HG03280 (cell line): ENCODE measurements at regions not wholly inside any gene's neighbourhood (a gene's known extent, or its start where the extent isn't known, plus 50 kb on each side); places are given as distances from the start of the nearest gene placed in this dataset.
"Not testable (repeated sequence)": the region's sequence is repeated elsewhere in the genome, so short reads cannot be mapped to it uniquely, and the experiment has no call there.

ENCODE experiments used
- ATAC-seq: cut with Tn5 transposase; IDR thresholded peaks from one replicate; pipeline ENCODE4 v1.9.1; 2021; ENCODE audit warnings: mild to moderate bottlenecking, moderate library complexity; ENCODE audit not compliant: unreplicated experiment

DNA sequence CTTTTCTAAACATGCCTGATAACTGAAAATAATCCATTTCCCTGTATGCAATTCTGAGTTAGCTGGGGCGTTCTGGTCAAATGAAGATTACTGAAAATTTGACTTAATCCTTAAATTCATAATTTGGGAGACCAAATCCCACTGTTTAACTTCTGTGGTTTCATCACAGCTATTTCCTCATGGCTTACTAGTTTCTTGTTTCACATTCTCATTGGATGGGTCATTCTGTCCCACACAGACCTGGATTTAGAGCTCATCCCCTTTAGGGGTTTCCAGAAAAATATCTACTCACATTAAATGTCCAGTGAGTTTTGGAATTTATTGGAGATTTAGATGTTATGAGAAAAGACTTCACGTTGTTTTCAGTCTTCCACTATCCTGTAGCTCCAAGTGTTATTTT, 709.3 kb upstream of the KLHL1 start:
- ATAC-seq, result no peak

DNA sequence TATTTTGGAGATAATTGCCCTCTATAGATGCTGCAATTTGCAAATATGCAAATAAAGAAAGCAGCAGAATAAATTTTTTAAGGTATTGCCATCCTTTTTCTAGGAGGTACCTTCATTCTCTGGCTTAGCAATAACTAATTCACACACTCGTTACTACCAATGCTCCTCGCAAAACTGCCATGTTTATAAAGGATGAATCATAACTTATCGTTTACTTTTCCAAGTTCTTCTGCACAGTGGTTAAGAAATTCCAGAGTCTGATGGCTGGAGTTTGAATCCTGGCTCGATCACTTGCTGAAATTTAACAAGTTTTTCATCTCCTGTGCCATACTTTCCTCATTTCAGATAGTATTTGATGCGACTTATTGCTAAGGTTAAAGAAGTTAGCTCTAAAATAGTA, 708.6 kb upstream of the KLHL1 start:
- no peak for ATAC-seq

DNA sequence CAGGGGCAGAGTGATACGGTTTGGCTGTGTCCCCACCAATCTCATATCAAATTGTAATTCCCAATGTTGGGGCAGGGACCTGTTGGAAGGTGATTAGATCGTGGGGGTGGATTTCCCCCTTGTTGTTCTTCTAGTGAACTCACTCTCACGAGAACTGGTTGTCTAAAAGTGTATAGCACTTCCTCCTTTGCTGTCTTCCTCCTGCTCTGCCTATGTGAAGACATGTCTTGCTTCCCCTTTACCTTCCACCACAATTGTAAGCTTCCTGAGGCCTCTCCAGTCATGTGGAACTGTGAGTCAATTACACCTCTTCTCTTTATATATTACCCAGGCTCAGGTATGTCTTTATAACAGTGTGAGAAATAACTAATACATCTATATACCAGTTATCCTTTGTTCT, 706.4 kb upstream of the KLHL1 start:
- ATAC-seq, result no peak

GRCh38 chr13:70812481-70812880, 704.2 kb upstream of the KLHL1 start:
- ATAC-seq, result no peak

DNA sequence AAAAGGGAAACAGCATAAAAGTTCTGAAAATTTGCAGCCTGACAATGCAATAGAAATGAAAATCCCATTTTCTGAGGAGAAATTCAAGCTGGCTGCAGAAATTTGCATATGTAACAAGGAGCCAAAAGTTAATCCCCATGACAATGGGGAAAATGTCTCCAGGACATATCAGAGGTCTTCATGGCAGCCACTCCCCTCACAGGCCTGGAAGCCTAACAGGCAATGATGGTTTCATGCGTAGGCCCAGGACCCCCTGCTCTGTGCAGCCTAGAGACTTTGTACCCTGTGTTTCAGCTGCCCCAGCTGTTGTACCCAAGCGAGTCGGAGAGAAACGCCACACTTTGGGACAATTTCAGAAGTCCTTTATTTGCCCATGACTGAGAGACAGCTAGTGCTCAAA, 701.3 kb upstream of the KLHL1 start:
- ATAC-seq, result no peak

DNA sequence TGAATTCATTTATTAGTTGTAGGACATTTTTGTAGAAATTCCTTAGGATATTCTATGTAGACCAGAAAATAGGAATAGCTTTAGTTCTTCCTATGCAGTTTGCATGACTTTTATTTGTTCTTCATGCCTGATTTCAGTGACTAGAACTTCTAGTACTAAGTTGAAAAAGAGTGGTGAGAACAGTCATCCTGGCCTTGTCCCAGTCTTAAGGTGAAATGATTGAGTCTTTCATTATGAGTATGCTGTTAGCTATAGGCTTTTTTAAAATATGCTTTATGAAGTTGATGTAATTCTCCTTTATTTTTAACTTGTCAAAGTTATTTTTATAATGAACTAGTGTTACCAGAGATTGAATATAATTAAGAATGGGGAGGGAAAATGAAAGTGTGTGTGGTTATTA, 690.1 kb upstream of the KLHL1 start:
- no peak for ATAC-seq

GRCh38 chr13:70795484-70795883, 687.2 kb upstream of the KLHL1 start:
- no peak for ATAC-seq

- no peak for ATAC-seq
Measured at GRCh38 chr13:70792121-70792520, 683.9 kb upstream of the KLHL1 start.

DNA sequence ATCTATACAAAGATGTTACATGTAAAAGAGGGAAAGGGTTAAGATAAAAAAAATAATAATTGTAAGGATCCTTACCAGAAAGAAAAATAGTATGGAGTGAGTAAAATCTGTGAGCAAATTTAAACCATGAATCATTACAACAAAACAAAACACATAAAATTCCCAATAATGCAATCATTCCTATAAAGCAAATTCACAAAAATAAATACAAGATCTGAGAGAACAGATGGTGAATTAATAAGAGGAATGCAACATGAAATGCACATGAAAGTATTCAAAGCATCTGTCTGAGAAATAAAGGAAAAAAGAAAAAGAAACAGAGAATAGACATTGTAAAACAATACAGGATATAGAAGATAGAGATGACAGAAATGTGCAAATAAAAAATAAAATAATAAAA, 681.5 kb upstream of the KLHL1 start:
- no peak for ATAC-seq

- ATAC-seq, result no peak
Measured at GRCh38 chr13:70788074-70788473, 679.8 kb upstream of the KLHL1 start.

DNA sequence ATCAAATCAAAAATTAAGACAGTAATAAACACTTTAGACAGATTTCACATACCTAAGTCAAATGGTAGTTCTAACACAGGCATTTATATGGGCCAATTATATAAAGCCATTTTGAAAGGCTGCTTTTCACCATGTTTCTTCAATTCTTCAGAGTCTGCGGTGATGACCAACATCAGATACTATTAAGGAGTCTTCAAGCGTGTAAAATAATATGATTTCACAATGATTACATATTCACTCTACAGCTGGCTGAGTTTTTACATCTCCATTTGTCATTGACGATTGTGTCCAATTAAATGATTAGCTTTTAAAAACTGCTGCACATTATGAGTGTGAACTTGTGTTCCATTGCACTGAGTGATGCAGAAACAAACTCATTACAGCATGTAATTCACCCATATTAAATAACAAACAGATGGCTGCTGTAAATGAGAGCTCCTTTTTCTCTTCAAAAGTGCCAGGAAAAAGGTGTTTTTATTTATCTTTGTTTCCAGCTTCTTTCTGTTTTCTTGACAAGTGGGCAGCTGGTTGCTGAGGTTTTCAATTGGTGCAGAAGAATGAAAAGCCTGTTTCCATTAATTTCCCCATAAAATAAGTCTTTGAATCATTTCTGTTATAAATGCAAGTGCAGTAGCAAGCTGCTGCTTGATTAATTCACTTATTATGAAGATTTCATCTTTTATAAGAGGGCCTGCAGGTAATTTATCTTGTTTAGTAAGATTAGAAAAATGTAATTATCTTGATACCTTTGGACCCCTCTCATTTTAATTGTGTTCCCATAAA, 676.1 kb upstream of the KLHL1 start:
- ATAC-seq, result no peak

DNA sequence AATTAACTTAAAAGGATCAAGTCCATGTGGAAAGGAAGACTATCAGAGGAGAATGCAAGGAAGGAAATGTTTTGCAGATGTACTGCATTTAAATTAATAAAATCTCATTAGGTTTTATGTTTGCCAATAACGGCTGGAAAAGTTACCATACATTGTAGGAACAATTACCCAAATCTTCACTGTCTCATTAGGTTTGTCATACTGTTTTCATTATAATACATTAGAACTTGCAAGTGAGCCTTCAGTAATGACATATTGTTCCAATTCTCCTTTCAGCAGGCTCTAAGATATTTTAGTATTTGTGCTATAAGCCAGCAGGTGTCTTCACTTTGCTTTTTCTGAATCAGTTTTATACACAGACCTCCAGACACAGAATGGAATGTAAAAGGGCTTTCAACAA, 661.6 kb upstream of the KLHL1 start:
- ATAC-seq, result no peak

- no peak for ATAC-seq
Measured at GRCh38 chr13:70758932-70759331, 650.7 kb upstream of the KLHL1 start.

DNA sequence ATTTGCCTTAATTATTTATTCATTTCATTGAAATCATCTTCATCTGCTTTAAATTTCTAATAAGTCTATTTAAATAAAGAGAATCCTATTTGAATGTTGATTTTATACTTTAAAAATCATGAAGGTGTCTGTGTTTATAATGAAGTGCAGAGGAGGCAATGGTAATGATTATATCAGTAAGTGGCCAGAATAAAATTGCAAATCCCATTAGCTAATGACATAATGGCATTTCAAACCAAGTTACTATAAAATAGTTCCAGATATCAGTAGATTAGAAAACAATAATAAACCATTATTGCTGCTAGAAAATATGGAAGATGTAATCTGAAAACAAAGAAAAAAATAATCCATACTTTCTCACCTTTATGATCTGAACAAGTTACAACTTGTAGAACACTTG, 647.8 kb upstream of the KLHL1 start:
- ATAC-seq, result no peak

GRCh38 chr13:70755456-70755855, 647.2 kb upstream of the KLHL1 start:
- no peak for ATAC-seq

GRCh38 chr13:70747262-70747661, 639.0 kb upstream of the KLHL1 start:
- no peak for ATAC-seq

GRCh38 chr13:70746469-70746868, 638.2 kb upstream of the KLHL1 start:
- ATAC-seq, result not testable (repeated sequence)

DNA sequence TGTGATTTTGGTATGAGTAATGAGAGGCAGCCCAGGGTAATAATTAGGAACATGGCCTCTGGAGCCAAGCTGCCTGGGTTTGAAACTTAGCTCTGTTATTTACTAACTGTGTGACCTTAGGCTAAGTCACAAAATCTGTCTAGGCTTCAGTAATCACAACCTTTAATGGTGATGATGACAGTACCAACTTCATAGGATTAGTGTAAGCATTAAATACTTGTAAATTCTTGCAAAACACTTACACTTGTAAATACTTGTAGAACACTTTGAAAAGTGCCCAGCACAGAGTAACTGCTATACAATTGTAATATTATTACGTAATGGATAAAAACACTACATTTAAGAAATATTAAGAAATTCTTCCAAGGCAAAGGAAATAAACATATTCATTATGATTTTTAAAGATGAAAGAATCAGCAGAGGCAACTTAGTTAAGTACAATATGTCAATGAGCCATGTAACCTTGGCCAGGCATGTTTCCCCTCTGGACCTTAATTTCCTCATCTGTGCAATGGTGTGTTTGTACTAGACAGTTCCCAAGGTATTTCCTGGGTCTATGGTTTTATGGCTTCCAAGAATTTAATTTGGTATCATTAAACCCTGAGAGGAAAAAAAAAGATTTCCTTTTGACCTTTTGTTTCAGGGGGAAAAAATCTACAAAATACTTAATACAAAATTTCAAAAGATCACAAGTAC, 628.5 kb upstream of the KLHL1 start:
- no peak for ATAC-seq

- no peak for ATAC-seq
Measured at GRCh38 chr13:70732611-70733010, 624.4 kb upstream of the KLHL1 start.

GRCh38 chr13:70729369-70729768, 621.1 kb upstream of the KLHL1 start:
- ATAC-seq, result no peak

- no peak for ATAC-seq
Measured at GRCh38 chr13:70723732-70724131, 615.5 kb upstream of the KLHL1 start.

- no peak for ATAC-seq
Measured at GRCh38 chr13:70720386-70720785, 612.1 kb upstream of the KLHL1 start.

DNA sequence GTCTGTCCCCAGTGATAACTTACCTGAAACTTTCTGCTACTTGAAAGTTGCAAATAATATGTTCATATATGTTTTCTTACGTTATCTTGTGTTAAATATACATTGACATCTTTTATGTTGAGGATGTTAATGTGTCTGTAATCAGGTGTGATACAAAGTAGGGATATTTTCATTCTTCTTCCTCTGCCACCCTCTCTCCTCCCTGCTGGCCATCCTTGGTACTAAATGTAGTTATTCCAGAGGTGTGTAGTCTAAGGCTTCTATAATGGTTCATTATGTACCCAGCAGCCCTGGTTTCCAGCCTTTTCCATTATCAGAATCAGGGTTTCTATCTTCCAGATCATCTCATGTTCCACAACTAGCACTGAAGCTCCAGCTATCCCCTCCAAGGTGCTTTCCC, 606.7 kb upstream of the KLHL1 start:
- ATAC-seq, result no peak
